ENCODE measurements at regions not wholly inside any gene's neighbourhood (a gene's known extent, or its start where the extent isn't known, plus 50 kb on each side); places are given as distances from the start of the nearest gene placed in this dataset.
A peak's percentile ranks its signal among the peaks of the same experiment; 100 is the strongest.

DNA sequence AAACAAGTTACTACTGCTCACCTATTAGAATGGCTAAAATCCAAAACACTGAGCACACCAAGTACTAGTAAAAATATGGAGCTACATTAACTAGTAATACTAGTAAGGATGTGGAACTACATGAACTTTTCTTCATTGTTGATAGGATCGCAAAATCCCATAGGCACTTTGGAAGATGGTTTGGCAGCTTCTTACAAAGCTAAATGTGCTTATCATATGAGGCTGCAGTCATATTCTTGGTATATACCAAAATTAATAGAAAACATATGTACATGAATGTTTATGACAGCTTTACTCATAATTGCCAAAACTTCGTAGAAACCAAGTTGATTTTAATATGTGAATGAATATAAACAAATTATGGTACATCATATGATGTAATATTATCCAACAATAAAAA lies 366.8 kb upstream of the KCNMB2 start:
- H3K27ac ChIP-seq = no peak overlapping the region

DNA sequence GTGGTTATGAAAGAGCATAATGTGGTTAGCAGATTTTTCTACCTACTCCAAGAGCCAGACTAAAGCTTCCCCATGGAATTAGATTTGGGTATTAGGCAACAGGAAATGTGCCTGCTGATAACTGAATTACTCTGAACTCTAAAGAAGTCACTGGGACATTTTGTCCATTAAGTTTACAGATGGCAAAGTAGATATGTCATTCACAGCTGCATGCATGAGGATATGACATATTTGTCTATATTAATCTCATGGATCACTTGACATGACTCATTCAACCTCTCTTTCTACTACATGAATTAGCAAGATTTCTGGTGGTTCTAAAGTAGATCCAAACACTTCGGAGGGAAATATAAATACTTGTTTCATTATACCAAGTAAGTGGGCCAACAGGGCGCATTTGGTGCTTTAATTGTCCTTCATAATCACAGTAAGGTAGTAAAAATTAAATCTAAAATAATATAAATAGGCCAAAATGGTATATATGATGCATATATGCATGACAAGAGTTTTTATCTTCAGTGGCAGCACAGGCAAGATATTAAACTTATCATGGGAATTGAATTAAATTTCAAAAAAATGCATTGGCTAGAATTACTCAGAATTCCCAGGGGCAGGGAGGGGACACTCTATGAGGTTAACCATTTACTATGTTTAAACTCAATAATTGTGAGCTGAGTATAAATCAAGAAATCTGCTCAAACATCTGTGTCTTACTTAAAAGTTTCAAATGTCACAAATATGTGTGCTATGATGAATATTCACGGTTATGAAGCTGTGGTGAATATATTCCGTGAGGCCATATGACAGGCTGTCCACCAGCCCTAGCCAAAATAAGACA lies 365.3 kb upstream of the KCNMB2 start:
- intact Hi-C loops (cut with DNase I) = no loop called here
- peak overlapping the region in 1 of 2 donors; percentile 61 for H3K27ac ChIP-seq
- peak in 1 of 4 donors; percentile 42 for DNase-seq

More for the DNA sequence above, 366.8 kb upstream of the KCNMB2 start:
- Histone ChIP-seq H3K4me1 (peaks cover 0 to 7% of the 10 kb centered on the region in 2 donors), H3K9me3 (no peaks in the 10 kb centered on the region), H3K4me3 (no peak overlapping the region), H3K36me3 (no peaks in the 10 kb centered on the region), H3K27me3 (no peaks in the 10 kb centered on the region)
- no peak for DNase-seq
- TF ChIP-seq, protein P1, sequence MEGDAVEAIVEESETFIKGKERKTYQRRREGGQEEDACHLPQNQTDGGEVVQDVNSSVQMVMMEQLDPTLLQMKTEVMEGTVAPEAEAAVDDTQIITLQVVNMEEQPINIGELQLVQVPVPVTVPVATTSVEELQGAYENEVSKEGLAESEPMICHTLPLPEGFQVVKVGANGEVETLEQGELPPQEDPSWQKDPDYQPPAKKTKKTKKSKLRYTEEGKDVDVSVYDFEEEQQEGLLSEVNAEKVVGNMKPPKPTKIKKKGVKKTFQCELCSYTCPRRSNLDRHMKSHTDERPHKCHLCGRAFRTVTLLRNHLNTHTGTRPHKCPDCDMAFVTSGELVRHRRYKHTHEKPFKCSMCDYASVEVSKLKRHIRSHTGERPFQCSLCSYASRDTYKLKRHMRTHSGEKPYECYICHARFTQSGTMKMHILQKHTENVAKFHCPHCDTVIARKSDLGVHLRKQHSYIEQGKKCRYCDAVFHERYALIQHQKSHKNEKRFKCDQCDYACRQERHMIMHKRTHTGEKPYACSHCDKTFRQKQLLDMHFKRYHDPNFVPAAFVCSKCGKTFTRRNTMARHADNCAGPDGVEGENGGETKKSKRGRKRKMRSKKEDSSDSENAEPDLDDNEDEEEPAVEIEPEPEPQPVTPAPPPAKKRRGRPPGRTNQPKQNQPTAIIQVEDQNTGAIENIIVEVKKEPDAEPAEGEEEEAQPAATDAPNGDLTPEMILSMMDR (IDR thresholded peaks at IDR 0.05) = no peak
- ATAC-seq = no peak
- intact Hi-C loops (cut with DNase I) = no loop called here

DNA sequence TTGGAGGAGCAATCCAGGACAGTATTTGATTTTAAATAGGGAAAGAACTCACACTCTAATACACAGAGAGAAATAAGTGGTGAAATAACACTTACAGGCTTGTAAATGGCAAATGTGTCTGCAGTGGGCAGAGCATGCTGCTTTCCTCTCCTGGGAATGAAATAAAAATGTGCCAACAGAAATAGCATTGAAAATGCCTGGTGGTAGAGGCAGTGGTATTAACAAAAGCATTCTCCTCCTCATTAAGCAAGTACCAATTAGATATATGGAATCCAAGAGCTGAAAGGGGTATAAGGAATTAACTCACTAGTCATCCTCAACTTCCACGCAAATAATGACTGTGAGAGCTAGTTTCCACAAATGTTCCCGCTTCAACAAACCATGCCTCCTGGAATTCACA lies 364.1 kb upstream of the KCNMB2 start:
- intact Hi-C loops (cut with DNase I) = no loop called here

More for the DNA sequence above, 365.3 kb upstream of the KCNMB2 start:
- Histone ChIP-seq H3K9me3 (no peaks in the 10 kb centered on the region), H3K27me3 (no peaks in the 10 kb centered on the region), H3K4me3 (no peak overlapping the region), H3K4me1 (peaks cover 0 to 7% of the 10 kb centered on the region in 2 donors), H3K36me3 (no peaks in the 10 kb centered on the region)
- TF ChIP-seq, protein P1 (IDR thresholded peaks at IDR 0.05) = no peak
- peak; percentile 13 for ATAC-seq

DNA sequence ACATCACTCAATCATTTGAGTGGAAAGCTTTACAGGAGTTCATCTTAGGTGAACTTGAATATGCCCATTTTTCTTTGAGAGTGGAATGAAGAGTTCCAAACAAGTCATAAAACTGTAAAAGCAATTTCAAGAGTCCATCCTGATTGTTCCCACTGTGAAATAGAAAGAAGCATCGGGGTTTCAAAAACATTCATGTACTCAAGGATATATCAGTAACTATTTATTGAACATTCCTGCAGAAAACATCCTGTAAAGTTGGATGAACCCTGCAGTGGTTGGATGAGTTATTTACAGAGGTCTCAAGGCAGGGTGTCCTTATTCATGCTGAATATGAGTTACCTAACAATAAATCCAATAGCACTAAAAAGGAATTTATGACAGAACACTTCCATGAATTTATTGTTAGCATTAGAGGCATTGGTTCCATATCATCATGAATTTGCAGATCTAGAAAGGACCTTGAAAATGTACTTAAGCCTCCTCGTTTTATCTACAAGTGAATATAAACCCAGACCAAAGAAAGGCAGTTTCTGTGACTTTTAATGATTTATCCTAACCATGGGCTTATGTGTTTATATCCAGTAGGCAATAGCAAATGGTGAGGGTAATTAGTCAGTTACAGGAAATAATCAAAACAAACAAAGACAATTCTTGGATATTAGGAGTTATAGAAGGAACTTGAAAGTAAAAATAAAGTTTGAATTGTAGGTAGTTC lies 361.9 kb upstream of the KCNMB2 start:
- ATAC-seq (no peak), DNase-seq (no peak)
- intact Hi-C loops (cut with DNase I) = no loop called here
- Histone ChIP-seq H3K36me3 (no peaks in the 10 kb centered on the region), H3K9me3 (no peaks in the 10 kb centered on the region), H3K27ac (no peak overlapping the region), H3K27me3 (no peaks in the 10 kb centered on the region), H3K4me1 (peaks cover 0 to 7% of the 10 kb centered on the region in 2 donors), H3K4me3 (no peak overlapping the region)
- TF ChIP-seq, protein P1 (IDR thresholded peaks at IDR 0.05) = no peak

More for the DNA sequence above, 364.1 kb upstream of the KCNMB2 start:
- no peaks in the 10 kb centered on the region for H3K9me3 ChIP-seq
- ATAC-seq (no peak), DNase-seq (no peak)
- H3K36me3 ChIP-seq = no peaks in the 10 kb centered on the region
- TF ChIP-seq, protein P1 (IDR thresholded peaks at IDR 0.05) = no peak
- no peak overlapping the region for H3K4me3 ChIP-seq
- H3K27me3 ChIP-seq = no peaks in the 10 kb centered on the region
- no peak overlapping the region for H3K27ac ChIP-seq
- H3K4me1 ChIP-seq = peaks cover 0 to 7% of the 10 kb centered on the region in 2 donors

DNA sequence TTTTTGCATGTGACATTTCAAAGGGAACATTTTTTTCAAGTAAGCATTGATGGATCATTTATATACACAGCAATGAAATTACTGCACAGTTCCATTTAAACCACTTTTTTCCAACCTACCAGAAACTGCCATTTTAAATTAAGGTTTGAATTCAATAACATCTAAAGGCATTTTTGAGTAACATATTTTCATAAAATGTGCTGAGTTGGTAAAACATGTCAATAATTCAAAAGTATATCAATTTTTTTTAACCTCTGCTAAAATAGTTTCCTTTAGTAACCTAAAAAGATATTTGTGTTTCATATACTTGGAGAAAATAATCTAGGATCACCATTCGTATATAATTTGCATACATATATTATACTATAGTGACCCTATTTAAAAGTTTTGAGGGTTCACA lies 355.1 kb upstream of the KCNMB2 start:
- ATAC-seq (no peak), DNase-seq (no peak)
- Histone ChIP-seq H3K27me3 (no peaks in the 10 kb centered on the region), H3K9me3 (no peaks in the 10 kb centered on the region), H3K4me3 (no peak overlapping the region), H3K36me3 (no peaks in the 10 kb centered on the region), H3K27ac (no peak overlapping the region), H3K4me1 (no peaks in the 10 kb centered on the region)
- TF ChIP-seq, protein P1 (IDR thresholded peaks at IDR 0.05) = no peak
- intact Hi-C loops (cut with DNase I) = no loop called here
